ENCODE measurements at regions not wholly inside any gene's neighbourhood (a gene's known extent, or its start where the extent isn't known, plus 50 kb on each side); places are given as distances from the start of the nearest gene placed in this dataset.
"Not testable (repeated sequence)": the region's sequence is repeated elsewhere in the genome, so short reads cannot be mapped to it uniquely, and the experiment has no call there.

DNA sequence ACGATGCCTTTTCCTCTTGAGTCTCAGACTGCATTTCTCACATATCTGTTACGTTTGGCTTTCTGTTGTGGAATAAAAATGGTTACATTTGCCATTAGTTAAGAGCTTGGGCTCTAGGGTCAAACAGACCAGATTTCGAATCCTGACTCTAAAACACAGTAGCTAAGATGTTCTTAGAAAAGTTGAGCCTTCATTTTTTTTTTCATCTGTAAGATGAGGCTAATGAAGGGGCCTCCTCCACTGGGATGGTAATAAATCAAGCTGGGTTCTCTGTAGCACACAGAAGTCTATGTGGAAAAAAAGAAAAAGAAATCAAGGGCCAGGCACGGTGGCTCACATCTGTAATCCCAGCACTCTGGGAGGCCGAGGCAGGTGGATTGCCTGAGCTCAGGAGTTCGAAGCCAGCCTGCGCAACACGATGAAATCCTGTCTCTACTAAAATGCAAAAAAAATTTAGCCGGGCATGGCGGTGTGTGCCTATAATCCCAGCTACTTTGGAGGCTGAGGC is 49.9 kb upstream of the CAPRIN1 start:
- DNase-seq: no peak

DNA sequence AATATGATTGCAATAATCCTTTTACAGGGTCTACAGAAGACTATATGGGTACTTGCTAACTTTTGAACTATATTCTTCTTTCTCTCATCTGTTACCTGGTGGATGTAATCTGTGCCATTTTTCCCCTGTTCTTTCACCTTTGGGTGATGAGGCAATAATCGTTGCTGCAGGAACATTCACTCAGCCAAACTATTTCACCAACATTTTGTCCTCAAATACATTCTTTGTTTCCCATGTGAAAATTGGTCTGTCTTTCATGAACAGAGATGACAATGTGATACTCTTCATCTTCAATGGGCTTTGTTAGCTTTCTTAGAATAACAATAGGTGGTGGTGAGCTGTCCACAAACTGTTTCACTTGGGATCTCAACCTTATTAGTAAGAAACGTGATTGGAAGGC is 52.1 kb upstream of the CAPRIN1 start:
- DNase-seq: no peak

DNA sequence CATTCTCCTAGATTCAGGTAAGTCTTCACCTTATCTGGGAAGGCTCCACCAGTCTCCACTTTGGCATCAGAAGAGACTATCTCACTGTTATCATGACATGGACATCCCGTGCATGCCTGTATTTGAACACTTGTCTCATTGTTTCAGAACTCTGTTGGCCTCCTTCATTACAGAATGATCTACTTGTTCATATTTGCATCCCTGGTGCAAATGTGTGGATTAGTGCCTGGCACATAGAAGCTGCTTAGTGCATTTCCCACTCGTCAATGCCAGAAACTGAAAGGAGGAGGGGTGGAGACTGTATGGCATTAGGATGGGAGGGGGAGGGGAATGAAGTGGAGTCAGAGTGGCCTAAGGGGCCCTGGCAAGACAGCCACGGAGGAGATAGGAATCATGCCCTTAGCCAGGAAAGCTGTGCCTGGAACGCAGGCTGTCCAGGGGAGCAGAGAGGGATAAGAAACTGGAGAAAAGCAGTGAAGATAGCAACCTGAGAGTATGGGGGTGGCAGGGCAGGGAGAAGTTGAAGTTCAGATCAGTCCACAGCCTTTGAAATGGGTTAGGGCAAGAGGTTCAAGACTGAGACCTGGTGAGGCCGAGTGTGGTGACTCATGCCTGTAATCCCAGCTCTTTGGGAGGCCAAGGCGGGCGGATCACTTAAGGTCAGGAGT is 53.8 kb upstream of the CAPRIN1 start:
- DNase-seq: peak; percentile 12

DNA sequence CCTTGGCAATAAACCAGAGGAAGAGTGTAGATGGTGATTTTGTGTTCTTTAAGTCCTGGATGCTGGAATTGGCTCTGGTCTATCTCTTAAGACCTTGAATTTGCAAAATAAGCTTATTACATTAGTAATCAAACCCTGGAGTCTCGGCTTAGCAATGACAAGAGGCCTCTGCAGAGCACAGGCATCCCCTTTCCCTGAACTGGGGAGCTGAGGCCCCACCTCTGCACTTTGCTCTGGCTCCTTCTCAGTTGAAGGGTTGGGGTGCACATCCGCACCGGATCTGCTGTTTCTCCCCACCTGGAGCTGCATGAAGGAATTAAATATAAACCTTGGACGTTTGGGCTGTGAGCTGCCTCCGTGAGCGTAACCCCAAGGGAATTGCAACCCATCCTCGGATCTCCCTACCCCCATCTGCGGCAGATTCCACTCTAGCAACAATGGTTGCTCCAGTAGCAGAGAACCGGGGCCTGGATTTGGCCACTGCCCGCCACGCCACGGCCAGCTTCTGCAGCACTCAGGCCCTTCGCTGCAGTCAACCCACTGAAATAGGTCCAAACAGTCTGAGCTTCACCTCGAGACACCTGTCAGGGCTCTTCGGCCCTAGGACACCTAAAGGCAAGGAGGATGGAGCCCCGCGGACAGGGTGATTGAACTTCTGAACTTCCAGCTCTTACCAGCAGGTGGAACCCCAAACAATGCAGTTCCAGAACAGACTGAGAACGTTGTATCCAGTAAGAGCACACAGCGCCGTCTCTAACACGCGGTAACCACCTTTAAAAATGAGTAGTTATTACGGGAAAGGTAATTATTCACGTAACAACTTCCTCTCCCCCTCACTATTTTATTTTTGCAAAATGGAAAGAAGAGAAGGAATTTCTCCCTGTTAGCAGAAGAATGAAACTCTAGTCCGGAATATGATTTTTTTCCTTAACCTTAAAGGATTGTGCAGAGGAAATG is 54.8 kb upstream of the CAPRIN1 start:
- peak; percentile 48 for DNase-seq

DNA sequence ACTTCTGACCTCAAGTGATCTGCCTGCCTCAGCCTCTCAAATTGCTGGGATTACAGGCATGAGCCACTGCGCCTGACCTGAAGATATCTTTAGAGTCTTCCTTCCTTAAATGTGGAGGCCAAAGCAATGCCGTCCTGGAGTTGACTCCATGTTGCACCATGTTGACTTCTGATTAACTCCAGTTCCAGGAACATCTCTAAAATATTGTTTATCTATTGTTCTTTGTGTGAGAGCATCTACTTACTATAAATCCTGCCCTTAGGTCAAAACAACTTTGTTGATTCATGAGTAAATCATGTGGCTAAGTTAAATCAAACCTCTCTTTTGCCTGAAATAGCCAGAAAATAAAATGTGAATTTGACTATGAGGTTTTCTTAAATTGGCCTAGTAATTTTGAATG is 56.6 kb upstream of the CAPRIN1 start:
- DNase-seq: no peak

DNA sequence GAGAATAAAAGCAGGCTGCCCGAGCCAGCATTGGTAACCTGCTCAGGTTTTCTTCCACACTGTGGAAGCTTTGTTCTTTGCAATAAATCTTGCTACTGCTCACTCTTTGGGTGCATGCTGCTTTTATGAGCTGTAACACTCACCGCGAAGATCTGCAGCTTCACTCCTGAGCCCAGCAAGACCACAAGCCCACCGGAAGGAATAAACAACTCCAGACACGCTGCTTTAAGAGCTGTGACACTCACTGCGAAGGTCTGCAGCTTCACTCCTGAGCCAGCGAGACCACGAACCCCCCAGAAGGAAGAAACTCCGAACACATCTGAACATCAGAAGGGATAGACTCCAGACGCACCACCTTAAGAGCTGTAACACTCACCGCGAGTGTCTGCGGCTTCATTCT is 60.4 kb upstream of the CAPRIN1 start:
- DNase-seq: not testable (repeated sequence)

DNA sequence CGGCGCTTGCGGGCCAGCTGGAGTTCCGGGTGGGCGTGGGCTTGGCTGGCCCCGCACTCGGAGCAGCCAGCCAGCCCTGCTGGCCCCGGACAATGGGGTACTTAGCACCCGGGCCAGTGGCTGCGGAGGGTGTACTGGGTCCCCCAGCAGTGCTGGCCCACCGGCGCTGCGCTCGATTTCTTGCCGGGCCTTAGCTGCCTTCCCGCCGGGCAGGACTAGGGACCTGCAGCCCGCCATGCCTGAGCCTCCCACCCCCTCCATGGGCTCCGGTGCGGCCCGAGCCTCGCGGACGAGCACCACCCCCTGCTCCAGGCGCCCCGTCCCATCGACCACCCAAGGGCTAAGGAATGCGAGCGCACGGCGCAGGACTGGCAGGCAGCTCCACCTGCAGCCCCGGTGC is 61.4 kb upstream of the CAPRIN1 start:
- not testable (repeated sequence) for DNase-seq

DNA sequence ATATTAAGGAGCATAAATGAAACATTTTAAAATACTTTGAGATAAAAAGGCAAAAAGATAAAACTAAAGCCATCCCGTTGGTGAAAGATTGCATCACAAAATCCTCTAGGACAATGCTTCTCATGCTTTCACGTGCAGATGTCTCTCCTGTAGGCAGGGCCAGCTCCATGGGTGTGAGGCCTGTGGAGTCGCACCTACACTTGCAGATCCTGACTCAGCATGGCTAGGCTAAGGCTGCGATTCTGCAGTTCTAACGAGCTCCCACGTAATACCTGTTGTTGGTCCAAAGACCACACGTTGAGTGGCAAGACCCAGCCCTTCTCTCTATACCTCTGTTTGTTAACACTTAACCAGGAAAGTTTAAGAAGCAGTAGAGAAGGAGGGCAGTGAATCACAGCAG is 62.1 kb upstream of the CAPRIN1 start:
- no peak for DNase-seq

DNA sequence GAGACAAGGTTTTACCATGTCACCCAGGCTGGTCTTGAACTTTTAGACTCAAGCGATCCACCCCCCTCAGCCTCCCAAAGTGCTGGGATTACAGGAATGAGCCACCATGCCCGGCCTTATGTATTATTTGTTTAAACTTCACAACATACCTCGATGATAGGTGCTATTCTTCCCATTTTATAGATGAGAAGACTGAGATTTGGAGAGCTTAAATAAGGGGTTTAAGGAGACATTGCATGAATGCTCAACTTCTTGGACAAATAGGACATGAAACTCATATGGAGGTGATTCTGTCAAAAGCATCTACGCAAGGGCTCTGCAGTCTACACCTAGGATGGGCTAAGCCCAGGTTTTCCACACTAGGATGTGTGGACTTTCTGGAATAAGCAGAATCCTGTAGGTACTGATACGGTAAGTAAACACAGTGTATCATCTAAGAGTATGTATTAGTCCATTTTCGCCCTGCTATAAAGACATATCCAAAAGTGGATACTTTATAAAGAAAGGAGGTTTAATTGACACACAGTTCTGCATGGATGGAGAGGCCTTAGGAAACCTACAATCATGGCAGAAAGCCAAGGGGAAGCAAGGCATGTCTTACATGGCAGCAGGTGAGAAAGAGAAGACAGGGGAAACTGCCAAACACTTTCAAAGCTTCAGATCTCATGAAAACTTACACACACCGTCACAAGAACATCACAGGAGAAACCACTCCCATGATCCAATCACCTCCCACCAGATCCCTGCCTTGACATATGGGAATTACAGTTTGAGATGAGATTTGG is 62.8 kb upstream of the CAPRIN1 start:
- no peak for DNase-seq

DNA sequence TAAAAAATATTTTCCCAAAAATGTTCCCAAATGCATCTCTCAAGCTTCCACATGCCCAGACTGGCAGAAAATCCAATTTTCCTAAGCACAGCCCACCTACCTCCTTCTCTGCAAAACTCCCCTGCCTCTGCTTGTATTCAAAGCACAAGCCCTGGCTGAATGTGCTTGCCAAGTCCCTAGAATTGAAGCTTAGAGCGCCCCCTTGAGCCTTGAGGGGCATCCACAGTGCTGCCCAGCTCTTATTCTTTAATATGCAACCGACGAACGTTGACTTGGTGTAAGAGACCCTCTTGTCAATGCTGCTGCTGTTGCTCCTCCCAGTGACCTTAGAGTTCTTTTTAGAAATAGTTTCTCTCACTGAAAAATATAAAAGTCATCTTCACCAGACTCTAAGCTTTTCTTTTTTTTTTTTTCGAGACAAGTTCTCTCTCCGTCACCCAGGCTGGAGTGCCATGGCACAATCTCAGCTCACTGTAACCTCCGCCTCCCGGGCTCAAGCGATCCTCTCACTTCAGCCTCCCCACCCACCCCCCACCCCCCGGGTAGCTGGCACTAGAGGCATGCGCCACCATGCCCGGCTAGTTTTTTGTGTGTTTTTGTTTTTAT is 63.5 kb upstream of the CAPRIN1 start:
- peak; percentile 18 for DNase-seq

DNA sequence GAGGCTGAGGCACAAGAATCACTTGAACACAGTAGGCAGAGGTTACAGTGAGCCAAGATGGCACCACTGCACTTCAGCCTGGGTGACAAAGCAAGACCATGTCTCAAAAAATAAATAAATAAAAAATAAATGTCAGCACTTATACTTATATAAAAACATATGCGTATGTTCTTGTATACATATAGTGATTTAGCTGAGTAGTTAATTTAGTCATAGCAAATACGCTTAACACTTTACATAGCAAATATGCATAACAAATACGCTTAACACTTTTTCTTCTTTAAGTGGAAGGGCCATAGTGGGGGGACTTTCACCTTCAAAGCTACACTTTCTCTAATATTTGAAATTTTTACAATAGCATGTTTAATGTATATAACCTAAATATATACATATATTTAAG is 64.0 kb upstream of the CAPRIN1 start:
- no peak for DNase-seq

DNA sequence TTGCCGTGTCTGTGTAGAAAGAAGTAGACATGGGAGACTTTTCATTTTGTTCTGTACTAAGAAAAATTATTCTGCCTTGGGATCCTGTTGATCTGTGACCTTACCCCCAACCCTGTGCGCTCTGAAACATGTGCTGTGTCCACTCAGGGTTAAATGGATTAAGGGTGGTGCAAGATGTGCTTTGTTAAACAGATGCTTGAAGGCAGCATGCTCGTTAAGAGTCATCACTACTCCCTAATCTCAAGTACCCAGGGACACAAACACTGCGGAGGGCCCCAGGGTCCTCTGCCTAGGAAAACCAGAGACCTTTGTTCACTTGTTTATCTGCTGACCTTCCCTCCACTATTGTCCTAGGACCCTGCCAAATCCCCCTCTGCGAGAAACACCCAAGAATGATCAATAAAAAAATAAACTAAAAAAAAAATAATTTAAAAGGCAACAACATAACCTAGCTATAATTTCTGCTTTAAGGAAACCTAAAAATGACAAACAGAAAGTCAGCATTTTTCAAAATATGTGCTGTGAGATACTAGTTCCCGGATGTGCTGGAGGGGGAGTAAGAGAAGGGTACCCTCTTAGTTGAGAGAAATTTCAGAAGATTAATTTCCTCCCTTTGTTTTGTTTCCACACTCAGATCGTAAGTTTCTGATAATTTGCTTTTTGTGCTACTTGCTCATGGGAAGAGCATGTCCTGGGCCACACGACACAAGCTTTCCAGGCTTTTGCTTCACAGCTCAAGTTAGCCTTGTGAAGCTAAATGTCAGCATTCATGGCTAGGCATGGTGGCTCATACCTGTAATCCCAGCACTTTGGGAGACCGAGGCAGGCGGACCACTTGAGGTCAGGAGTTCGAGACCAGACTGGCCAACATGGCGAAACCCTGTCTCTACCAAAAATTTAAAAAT is 64.7 kb upstream of the CAPRIN1 start:
- DNase-seq: not testable (repeated sequence)

DNA sequence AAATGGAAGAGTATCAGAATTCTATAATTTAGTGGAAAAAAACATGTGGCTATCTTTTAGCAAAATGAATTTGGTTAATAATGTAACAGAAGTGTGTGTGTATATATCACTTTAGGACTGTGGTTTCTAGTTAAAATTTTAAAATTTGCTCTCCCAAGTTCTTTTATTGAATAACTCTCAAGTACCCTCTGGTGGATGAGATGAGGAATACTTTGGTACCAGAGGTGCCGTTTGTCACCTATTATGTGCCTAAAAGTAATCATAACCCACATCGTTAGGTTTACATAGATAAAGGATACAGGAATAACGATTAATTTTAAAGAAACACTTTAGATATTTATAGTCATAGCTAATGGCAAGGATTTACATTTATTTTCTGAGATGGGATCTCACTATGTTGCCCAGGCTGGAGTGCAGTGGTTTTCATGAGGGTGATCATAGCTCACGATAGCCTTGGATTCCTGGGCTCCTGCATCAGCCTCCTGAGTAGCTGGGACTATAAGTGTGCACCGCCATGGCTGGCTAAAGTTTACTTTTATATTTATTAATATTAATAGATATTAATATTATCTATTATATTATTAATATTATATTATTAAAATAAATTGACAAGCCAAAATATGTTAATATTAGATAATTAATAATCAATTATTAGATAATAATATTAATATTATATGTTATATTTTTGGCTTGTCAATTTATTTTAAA is 66.7 kb upstream of the CAPRIN1 start:
- no peak for DNase-seq

DNA sequence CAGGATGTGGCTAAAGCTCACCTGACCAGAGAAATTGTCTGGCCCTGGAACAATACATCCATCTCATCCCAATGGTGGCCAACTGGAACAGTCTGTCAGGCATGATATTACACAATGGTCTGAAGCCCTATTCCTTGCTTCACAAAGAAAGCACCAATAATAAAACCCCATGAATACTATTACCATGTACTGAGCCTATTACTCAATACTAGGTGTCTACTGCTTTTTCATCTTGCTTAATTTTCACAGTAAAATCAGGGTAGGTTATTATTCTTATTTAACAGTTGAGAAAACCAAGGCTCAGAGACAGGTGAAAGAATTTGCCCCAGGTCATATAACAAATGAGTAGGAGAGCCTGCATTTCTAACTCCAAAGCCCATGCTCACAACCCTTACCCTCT is 68.9 kb upstream of the CAPRIN1 start:
- DNase-seq: no peak

DNA sequence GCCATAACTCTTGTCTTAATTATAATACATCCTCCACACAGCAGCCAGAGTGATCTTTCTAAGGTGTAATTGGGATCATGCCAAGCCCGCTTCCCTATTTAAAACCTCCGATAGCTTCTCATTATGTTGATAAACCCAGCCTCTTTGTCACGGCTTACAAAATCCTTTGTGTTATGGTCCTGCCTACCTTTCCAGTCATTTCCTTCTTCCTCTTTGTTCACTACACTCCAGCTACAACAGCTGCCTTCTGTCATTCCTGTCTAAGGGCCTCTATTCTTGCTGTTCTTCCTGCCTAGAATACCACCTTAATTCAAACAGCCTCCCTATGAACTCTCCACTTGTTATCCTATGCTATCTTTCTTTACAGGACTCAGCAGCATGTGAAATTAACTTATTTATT is 70.6 kb upstream of the CAPRIN1 start:
- no peak for DNase-seq

DNA sequence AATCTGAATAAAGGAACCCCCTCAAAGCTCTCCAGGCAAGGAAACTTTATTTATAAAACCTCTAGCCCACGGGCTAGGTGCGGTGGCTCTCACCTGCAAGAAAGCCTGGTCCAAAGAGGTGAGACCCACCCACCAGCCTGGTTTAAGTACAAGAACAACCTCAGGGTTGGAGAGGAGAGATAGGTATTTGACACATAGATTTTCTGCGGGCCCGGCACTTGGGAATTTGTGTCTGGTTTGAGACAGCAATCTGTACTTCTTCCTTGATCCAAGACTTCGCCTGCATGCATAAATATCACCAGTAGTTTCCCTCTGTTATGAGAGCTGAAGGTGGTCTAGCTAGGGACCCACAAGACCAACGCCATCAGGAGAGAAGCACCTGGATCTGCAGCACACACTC is 73.2 kb upstream of the CAPRIN1 start:
- no peak for DNase-seq

DNA sequence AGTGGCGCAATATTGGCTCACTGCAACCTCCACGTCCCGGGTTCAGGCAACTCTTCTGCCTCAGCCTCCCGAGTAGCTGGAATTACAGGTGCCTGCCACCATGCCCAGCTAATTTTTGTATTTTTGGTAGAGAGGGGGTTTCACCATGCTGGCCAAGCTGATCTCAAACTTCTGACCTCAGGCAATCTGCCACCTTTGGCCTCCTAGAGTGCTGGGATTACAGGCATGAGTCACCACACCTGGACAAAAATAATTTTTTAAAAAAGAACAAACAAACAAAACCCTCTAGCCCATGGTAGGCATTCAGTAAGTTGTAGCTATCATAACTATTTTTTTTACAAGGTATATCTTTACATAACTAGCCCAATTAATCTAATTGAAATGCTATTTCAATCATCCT is 73.9 kb upstream of the CAPRIN1 start:
- DNase-seq: no peak

DNA sequence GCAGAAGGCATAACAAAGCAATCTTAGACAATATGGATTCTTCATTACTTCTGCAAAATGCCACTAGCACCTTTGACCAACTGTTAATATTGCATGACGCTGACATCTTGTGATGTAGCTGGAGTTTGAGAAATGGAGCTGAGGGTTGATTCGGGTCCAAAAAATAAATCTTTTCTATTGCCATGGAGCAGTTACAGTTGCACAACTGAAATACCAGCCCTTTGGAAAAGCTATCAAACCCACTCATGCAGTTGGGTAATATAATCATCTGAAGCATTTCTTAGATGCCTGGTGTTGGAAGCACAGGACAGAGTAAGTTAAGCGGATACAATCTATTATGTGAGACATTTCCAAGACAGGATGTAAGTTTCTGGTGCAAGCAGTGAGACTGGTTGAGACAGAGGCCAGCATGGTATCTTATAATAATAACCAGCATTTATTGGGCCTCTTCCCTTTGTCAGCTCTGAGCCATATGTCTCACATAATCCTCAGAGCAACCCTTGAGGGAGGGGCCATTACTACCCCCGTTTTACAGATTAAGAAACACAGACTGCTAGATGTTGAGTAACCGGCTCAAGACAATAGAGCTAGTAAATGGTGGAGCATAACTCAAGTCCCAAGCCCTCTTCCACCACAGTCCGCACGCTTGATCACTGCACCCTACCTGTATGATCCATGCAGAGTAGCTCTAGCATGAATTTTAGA is 74.9 kb upstream of the CAPRIN1 start:
- peak; percentile 22 for DNase-seq

DNA sequence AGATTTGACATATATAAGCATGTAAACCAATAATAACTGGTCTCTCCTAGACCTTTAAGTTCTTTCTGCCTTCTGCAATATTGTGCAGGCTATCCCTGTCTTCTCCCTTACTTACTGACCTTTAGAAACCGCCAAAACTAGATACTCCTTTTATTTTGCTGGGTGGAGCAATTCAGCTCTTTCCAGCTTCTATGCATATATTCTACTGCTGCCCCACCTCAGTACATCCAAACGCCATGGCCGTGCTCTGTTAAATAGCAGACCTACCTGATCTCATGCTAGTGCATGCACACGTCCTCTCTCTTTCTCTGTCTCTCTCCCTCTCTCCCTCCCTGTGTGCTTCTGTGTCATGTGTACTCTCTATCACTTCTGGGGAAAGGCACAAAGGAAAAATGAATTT is 76.7 kb upstream of the CAPRIN1 start:
- DNase-seq: no peak

DNA sequence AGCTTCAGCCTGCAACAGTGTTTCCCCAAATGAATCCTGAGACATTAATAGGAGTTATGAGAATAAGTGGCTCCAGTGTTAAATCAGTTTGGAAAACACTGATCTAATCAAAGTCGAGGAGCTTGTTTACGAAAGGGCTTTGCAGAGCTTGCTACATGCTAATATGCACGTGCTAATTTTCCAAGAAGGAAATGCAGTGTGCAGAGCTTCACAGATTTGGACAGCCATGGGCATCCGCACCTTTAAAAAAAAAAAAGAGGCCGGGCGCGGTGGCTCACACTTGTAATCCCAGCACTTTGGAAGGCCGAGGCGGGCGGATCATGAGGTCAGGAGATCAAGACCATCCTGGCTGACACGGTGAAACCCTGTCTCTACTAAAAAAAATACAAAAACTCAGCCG is 79.7 kb upstream of the LMO2 start:
- DNase-seq: not testable (repeated sequence)

Measured in NCI-H226 (cell line).